Epithelial cell of prostate (primary cell): ENCODE measurements at regions not wholly inside any gene's neighbourhood (a gene's known extent, or its start where the extent isn't known, plus 50 kb on each side); places are given as distances from the start of the nearest gene placed in this dataset.

Source experiments
- DNase-seq: peaks from one replicate; pipeline ENCODE4 v3.0.0-alpha.2; 2011; ENCODE audit warnings: low read depth, low spot score
- H3K27ac ChIP-seq: fragments of 450-650 bp; 2 replicates; pipeline ENCODE4 v1.5.1; 2017; ENCODE audit warnings: mild to moderate bottlenecking

GRCh38 chr1:218847089-218847768 is 326.4 kb upstream of the LYPLAL1 start:
- no peak for DNase-seq
- no peak overlapping the region for H3K27ac ChIP-seq

- H3K27ac ChIP-seq: no peak overlapping the region
- DNase-seq: no peak
Observed at GRCh38 chr1:218848009-218848408, 325.7 kb upstream of the LYPLAL1 start.

- no peak overlapping the region for H3K27ac ChIP-seq
- no peak for DNase-seq
Observed at GRCh38 chr1:218850367-218850766, 323.3 kb upstream of the LYPLAL1 start.

- no peak overlapping the region for H3K27ac ChIP-seq
- no peak for DNase-seq
Observed at GRCh38 chr1:218851586-218851985, 322.1 kb upstream of the LYPLAL1 start.

- no peak for DNase-seq
- no peak overlapping the region for H3K27ac ChIP-seq
Observed at GRCh38 chr1:218852527-218852926, 321.2 kb upstream of the LYPLAL1 start.

- no peak for DNase-seq
- H3K27ac ChIP-seq: no peak overlapping the region
Observed at GRCh38 chr1:218863987-218864386, 309.7 kb upstream of the LYPLAL1 start.

GRCh38 chr1:218865591-218865990 is 308.1 kb upstream of the LYPLAL1 start:
- no peak overlapping the region for H3K27ac ChIP-seq
- DNase-seq: peak; percentile 27

- no peak overlapping the region for H3K27ac ChIP-seq
- no peak for DNase-seq
Observed at GRCh38 chr1:218866507-218866906, 307.2 kb upstream of the LYPLAL1 start.

GRCh38 chr1:218867066-218867465 is 306.6 kb upstream of the LYPLAL1 start:
- H3K27ac ChIP-seq: no peak overlapping the region
- no peak for DNase-seq

- no peak overlapping the region for H3K27ac ChIP-seq
- no peak for DNase-seq
Observed at GRCh38 chr1:218867941-218868626, 305.6 kb upstream of the LYPLAL1 start.

GRCh38 chr1:218869276-218869675 is 304.4 kb upstream of the LYPLAL1 start:
- DNase-seq: no peak
- no peak overlapping the region for H3K27ac ChIP-seq

- DNase-seq: no peak
- H3K27ac ChIP-seq: no peak overlapping the region
Observed at GRCh38 chr1:218872026-218872425, 301.7 kb upstream of the LYPLAL1 start.

GRCh38 chr1:218872928-218873327 is 300.8 kb upstream of the LYPLAL1 start:
- DNase-seq: no peak
- no peak overlapping the region for H3K27ac ChIP-seq

GRCh38 chr1:218874313-218874712 is 299.4 kb upstream of the LYPLAL1 start:
- DNase-seq: peak; percentile 85
- H3K27ac ChIP-seq: peak overlapping the region; percentile 42

GRCh38 chr1:218874801-218875400 is 298.8 kb upstream of the LYPLAL1 start:
- peak overlapping the region; percentile 42 for H3K27ac ChIP-seq
- DNase-seq: no peak

- no peak for DNase-seq
Observed at GRCh38 chr1:218878369-218878768, 295.3 kb upstream of the LYPLAL1 start.

GRCh38 chr1:218880484-218881060 is 293.1 kb upstream of the LYPLAL1 start:
- no peak for DNase-seq
- no peak overlapping the region for H3K27ac ChIP-seq

More at GRCh38 chr1:218878369-218878768, 295.3 kb upstream of the LYPLAL1 start:
- H3K27ac ChIP-seq: no peak overlapping the region

GRCh38 chr1:218882454-218882853 is 291.2 kb upstream of the LYPLAL1 start:
- DNase-seq: no peak
- H3K27ac ChIP-seq: no peak overlapping the region

- peak overlapping the region; percentile 25 for H3K27ac ChIP-seq
- DNase-seq: no peak
Observed at GRCh38 chr1:218886101-218886871, 287.4 kb upstream of the LYPLAL1 start.

- H3K27ac ChIP-seq: peak overlapping the region; percentile 25
Observed at GRCh38 chr1:218887141-218887925, 286.3 kb upstream of the LYPLAL1 start.

More at GRCh38 chr1:218887141-218887925, 286.3 kb upstream of the LYPLAL1 start:
- no peak for DNase-seq
